Activated CD4-positive, alpha-beta T cell treated with anti-CD3 and anti-CD28 coated beads for 36 hours (primary cell): ENCODE measurements at regions not wholly inside any gene's neighbourhood (a gene's known extent, or its start where the extent isn't known, plus 50 kb on each side); places are given as distances from the start of the nearest gene placed in this dataset.

Experiments
- ATAC-seq: fragments of 200-7000 bp; cut with Tn5 transposase; one replicate; pipeline ENCODE4 v1.10.0; 2021; ENCODE audit warnings: mild to moderate bottlenecking, moderate library complexity
- CTCF ChIA-PET: fragments of 350-600 bp; sonication (Branson Sonifier 250); formaldehyde crosslinking; loops from one replicate; lab custom pipeline; 2021; ENCODE audit warnings: antibody characterized with exemption; lab: Charles Lee
- POLR2A ChIA-PET: fragments of 350-600 bp; sonication (Branson Sonifier 250); formaldehyde crosslinking; loops from one replicate; lab custom pipeline; 2021; ENCODE audit warnings: antibody characterized with exemption, inconsistent platforms; lab: Charles Lee
- DNase-seq: peaks from one replicate; pipeline ENCODE4 v3.0.0-alpha.2; 2020
- H3K27ac Mint-ChIP-seq: one replicate; pipeline ENCODE4 v1.8.0; 2021; ENCODE audit warnings: mixed read lengths
- H3K27me3 Mint-ChIP-seq: one replicate; pipeline ENCODE4 v1.8.0; 2021; ENCODE audit warnings: mixed read lengths
- H3K36me3 Mint-ChIP-seq: one replicate; pipeline ENCODE4 v1.8.0; 2021; ENCODE audit warnings: low read depth, mixed read lengths
- H3K4me1 Mint-ChIP-seq: one replicate; pipeline ENCODE4 v1.8.0; 2021; ENCODE audit warnings: mixed read lengths
- H3K4me3 Mint-ChIP-seq: one replicate; pipeline ENCODE4 v1.8.0; 2021; ENCODE audit warnings: mild to moderate bottlenecking, moderate library complexity, mixed read lengths
- H3K9me3 Mint-ChIP-seq: one replicate; pipeline ENCODE4 v1.8.0; 2021; ENCODE audit warnings: low read depth, mixed read lengths
- intact Hi-C, 2 experiments: fragments of 100-400 bp; cut with DNase I in 1 of 2; cut with micrococcal nuclease in 1 of 2; formaldehyde crosslinking; loops; one replicate each; pipeline versions ENCODE4 v1.14.2 to v1.15.1; 2022 to 2024; cut with DNase I, micrococcal nuclease

DNA sequence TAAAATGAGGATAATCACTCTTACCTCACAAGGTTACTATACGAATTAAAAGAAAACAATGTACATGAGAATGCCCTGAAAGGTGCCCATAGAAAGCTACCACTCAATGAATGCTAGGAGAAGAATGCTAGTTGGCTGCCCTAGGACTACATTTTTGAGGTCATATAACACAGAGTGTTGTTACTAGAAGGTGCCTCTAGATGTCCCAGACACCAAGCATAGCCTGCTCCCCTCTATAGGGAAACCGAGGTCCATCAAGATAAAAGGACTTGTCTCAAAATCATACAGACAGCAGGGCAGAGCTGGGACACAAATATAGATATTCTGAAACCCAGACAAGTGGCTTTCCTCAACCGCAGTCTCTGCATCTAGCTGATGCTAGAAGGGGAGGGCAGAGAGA lies 147.0 kb upstream of the ARHGEF9 start:
- no peak overlapping the region for H3K27ac Mint-ChIP-seq
- peaks cover 4% of the 10 kb centered on the region for H3K9me3 Mint-ChIP-seq
- no peak overlapping the region for H3K4me3 Mint-ChIP-seq
- CTCF ChIA-PET: no interaction called here
- H3K27me3 Mint-ChIP-seq: no peaks in the 10 kb centered on the region
- POLR2A ChIA-PET: no interaction called here
- intact Hi-C loops: no loop called here
- no peak for DNase-seq
- H3K4me1 Mint-ChIP-seq: no peaks in the 10 kb centered on the region
- no peaks in the 10 kb centered on the region for H3K36me3 Mint-ChIP-seq
- ATAC-seq: no peak

DNA sequence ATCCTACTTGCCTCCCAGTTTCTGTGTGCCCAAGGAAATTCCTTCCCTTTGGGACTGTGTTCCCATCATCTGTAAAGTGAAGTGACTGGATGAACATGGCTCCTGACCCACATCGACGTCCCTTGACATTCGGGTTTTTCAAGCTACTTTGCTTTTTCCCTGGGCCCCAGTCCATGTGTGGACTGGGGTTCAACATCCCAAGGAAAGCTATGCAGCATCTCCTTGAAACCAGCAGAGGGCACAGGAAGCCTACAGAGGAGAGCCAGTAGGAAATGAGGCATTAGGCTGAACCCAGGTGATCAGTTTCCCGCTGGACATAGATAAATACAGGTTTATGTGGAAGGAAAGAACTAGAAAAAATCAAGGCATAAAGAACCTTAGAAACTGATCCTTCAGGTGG lies 145.1 kb upstream of the ARHGEF9 start:
- ChIA-PET CTCF (no interaction called here), POLR2A (no interaction called here)
- intact Hi-C loops: no loop called here
- Mint-ChIP-seq H3K4me3 (no peak overlapping the region), H3K4me1 (no peaks in the 10 kb centered on the region), H3K9me3 (peaks cover 1% of the 10 kb centered on the region), H3K36me3 (no peaks in the 10 kb centered on the region), H3K27me3 (no peaks in the 10 kb centered on the region), H3K27ac (no peak overlapping the region)
- no peak for ATAC-seq
- DNase-seq: no peak

DNA sequence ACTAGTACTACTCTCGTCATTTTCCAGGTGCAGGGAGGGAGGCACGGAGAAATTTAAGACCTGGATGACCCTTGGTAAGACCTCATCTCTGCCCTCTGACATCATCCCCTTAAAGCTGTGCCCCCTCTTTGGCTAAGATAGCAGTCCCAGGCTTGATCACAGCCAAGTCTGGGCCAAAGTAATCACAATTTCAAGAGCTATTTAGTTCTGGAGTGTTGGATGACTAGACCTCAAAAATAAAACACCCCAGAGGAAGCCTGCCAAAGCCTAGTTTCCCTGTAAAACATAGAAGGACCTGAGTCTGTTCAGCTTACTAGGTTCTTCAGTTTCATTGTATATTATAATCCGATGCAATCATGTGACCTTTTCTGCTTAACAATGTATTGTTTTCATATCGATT lies 144.6 kb upstream of the ARHGEF9 start:
- no peak overlapping the region for H3K27ac Mint-ChIP-seq
- H3K4me3 Mint-ChIP-seq: no peak overlapping the region
- CTCF ChIA-PET: no interaction called here
- peaks cover 1% of the 10 kb centered on the region for H3K9me3 Mint-ChIP-seq
- ATAC-seq (no peak), DNase-seq (no peak)
- POLR2A ChIA-PET: no interaction called here
- H3K4me1 Mint-ChIP-seq: no peaks in the 10 kb centered on the region
- no peaks in the 10 kb centered on the region for H3K36me3 Mint-ChIP-seq
- intact Hi-C loops: no loop called here
- no peaks in the 10 kb centered on the region for H3K27me3 Mint-ChIP-seq

DNA sequence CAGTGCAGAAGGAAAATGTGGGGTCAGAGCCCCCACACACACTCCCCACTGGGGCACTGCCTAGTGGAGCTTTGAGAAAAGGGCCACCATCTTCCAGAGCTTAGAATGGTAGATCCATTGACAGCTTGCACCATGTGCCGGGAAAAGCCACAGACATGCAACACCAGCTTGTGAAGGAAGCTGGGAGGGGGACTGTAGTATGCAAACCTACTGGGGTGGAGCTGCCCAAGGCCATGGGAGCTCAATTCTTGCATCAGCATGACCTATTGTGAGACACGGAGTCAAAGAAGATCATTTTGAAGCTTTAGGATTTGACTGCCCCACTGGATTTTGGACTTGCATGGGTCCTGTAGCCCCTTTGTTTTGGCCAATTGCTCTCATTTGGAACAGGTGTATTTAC lies 142.8 kb upstream of the ARHGEF9 start:
- no peaks in the 10 kb centered on the region for H3K4me1 Mint-ChIP-seq
- peaks cover 1% of the 10 kb centered on the region for H3K9me3 Mint-ChIP-seq
- intact Hi-C loops: no loop called here
- H3K27ac Mint-ChIP-seq: no peak overlapping the region
- ChIA-PET POLR2A (no interaction called here), CTCF (no interaction called here)
- no peaks in the 10 kb centered on the region for H3K36me3 Mint-ChIP-seq
- H3K27me3 Mint-ChIP-seq: no peaks in the 10 kb centered on the region
- ATAC-seq: no peak
- no peak overlapping the region for H3K4me3 Mint-ChIP-seq
- no peak for DNase-seq

DNA sequence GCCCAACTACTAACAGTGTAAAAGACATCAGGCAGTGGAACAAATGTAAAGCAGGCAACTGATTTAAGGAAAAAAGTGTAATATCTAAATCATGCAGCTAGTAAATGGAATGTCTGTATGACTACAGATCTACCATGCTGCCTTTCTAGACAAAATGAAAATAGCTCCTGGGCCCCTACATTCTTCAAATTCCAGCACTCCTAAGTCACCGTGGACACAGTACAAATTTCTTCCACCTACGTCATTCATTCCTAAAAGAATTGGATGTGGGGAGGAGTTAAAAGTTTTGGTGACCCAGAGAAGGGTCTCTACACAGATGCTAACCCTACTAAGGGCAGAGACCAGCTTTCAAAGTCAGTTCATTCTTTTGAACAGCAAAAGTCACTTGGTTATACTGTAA lies 137.2 kb upstream of the ARHGEF9 start:
- Mint-ChIP-seq H3K27me3 (no peaks in the 10 kb centered on the region), H3K4me3 (no peak overlapping the region), H3K4me1 (no peaks in the 10 kb centered on the region), H3K27ac (no peak overlapping the region), H3K9me3 (peaks cover 5% of the 10 kb centered on the region), H3K36me3 (no peaks in the 10 kb centered on the region)
- intact Hi-C loops: no loop called here
- CTCF ChIA-PET: no interaction called here
- POLR2A ChIA-PET: no interaction called here
- no peak for ATAC-seq
- DNase-seq: no peak

DNA sequence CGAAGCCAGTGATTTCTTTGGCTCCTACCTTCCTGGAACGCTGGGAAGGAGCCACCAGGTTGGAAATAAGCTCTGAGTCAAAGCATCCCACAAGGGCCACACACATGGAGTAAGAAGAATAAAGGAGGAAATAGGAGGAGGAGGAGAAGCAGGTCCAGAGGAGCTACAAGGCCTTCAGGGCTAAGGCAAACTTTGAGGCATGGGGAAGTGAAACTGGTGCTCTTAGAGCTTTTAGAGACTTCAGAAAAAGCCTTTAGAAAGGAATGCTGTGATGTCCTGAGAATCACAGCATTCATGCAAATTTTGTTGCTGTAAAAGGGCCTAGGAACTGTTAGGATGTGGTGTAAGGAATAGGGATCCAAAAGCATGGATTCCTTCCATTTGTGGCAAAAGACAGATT lies 135.9 kb upstream of the ARHGEF9 start:
- DNase-seq: no peak
- ChIA-PET POLR2A (no interaction called here), CTCF (no interaction called here)
- H3K27ac Mint-ChIP-seq: no peak overlapping the region
- no peaks in the 10 kb centered on the region for H3K4me1 Mint-ChIP-seq
- no peaks in the 10 kb centered on the region for H3K36me3 Mint-ChIP-seq
- no peak for ATAC-seq
- intact Hi-C loops: no loop called here
- H3K4me3 Mint-ChIP-seq: no peak overlapping the region
- H3K27me3 Mint-ChIP-seq: no peaks in the 10 kb centered on the region
- H3K9me3 Mint-ChIP-seq: peaks cover 5% of the 10 kb centered on the region

DNA sequence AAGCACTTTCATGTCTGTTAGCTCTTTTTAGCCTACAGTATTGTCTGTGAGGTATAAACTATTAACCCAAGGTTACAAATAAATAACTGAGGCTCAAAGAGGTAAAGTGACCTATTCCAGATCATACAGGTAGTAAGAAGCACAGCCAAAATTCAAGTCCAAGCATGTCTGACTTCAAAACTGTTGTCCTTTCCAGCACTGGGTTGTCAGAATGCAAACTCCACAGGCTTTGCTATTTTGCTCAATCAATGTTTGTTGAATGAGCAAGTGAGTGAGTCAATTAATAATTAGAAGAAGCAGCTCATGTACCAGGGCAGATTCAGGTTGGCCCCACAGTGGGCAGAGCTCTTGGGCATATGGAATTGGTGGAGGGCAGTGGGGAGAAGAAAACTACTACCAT lies 134.1 kb upstream of the ARHGEF9 start:
- POLR2A ChIA-PET: no interaction called here
- H3K9me3 Mint-ChIP-seq: peaks cover 5% of the 10 kb centered on the region
- intact Hi-C loops: no loop called here
- H3K4me3 Mint-ChIP-seq: no peak overlapping the region
- CTCF ChIA-PET: no interaction called here
- no peak for DNase-seq
- no peaks in the 10 kb centered on the region for H3K36me3 Mint-ChIP-seq
- no peaks in the 10 kb centered on the region for H3K27me3 Mint-ChIP-seq
- no peaks in the 10 kb centered on the region for H3K4me1 Mint-ChIP-seq
- no peak overlapping the region for H3K27ac Mint-ChIP-seq
- no peak for ATAC-seq

DNA sequence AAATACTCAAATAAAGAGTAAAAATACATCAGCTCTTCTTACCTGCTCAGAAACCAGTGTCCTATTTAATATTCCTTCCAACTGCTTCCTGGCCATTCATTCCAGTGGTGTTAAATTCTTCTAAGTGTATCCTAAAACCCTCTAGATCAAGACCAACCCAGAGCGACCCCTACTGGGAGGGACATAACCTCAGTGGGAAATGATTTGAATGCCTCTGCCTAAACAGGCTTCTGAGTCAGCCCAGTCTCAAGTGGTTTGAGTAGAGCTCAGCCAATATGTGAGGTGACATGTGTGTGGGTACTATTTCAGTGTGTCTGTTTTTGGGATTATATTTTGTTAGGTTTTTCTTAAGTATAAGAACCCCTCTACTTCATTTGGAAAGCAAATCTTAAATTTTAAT lies 133.6 kb upstream of the ARHGEF9 start:
- no peak for ATAC-seq
- Mint-ChIP-seq H3K27ac (no peak overlapping the region), H3K36me3 (no peaks in the 10 kb centered on the region), H3K4me3 (no peak overlapping the region), H3K4me1 (no peaks in the 10 kb centered on the region), H3K27me3 (no peaks in the 10 kb centered on the region), H3K9me3 (peaks cover 5% of the 10 kb centered on the region)
- intact Hi-C loops: no loop called here
- DNase-seq: no peak
- ChIA-PET POLR2A (no interaction called here), CTCF (interaction anchor here (0.7 kb wide), 1 partner anchor 306 kb away, joined by 3 read pairs; no protein-coding TSS in a partner anchor)

DNA sequence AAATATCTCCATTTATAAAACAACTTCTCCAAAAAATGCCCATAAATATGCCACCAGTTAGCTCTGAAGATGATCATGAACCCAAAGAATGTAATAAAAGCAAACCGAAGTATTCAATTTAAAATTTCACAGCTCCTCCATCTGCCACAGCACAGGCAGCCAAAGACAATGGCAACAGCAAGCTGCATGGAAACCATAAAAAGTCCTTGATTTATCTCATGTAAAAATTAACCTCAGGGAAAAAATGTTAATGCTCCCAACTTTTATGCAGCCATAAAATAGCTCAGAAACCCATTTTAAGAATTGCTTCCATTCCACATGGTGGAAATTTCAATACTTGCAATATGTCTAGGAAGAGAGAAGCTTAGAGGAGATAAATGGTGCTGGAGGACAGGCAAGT lies 132.3 kb upstream of the ARHGEF9 start:
- intact Hi-C loops: no loop called here
- Mint-ChIP-seq H3K4me3 (no peak overlapping the region), H3K27me3 (no peaks in the 10 kb centered on the region), H3K27ac (no peak overlapping the region), H3K9me3 (peaks cover 3% of the 10 kb centered on the region), H3K36me3 (no peaks in the 10 kb centered on the region), H3K4me1 (no peaks in the 10 kb centered on the region)
- DNase-seq: no peak
- CTCF ChIA-PET: interaction anchor here (0.6 kb wide), 1 partner anchor 44 kb away, joined by 3 read pairs; no protein-coding TSS in a partner anchor
- POLR2A ChIA-PET: no interaction called here
- no peak for ATAC-seq

DNA sequence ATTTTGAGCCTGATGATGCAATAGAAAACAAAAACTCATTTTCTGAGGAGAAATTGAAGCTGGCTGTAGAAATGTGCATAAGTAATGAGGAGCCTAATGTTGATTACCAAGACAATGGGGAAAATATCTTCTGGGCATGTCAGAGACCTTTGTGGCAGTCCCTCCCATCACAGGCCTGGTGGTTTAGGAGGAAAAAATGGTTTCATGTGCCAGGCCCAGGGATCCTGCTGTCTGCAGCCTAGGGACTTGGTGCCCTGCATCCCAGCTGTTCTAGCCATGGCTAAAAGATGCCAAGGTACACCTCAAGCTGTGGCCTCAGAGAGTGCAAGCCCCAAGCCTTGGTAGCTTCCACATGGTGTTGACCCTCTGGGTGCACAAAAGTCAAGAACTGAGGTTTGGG lies 128.7 kb upstream of the ARHGEF9 start:
- intact Hi-C loops: no loop called here
- DNase-seq (no peak), ATAC-seq (no peak)
- Mint-ChIP-seq H3K36me3 (no peaks in the 10 kb centered on the region), H3K4me1 (no peaks in the 10 kb centered on the region), H3K9me3 (peaks cover 2% of the 10 kb centered on the region), H3K4me3 (no peak overlapping the region), H3K27me3 (no peaks in the 10 kb centered on the region), H3K27ac (no peak overlapping the region)
- ChIA-PET CTCF (no interaction called here), POLR2A (no interaction called here)

DNA sequence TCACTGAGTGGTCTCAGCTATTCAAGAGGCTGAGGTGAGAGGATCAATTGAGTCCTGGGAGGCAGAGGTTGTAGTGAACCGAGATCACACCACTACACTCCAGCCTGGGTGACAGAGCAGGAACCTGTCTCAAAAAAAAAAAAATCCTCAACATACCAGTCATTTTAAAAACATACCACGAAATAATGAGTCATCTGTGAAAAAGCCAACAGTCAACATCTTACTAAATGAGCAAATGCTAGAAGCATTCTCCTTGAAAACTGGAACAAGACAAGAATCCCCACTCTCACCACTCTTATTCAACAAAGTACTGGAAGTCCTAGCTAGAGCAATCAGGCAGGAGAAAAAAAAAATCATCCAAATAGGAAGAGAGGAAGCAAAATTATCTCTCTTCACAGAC lies 104.0 kb upstream of the ARHGEF9 start:
- ATAC-seq (no peak), DNase-seq (no peak)
- CTCF ChIA-PET: interaction anchor here (0.6 kb wide), 1 partner anchor 482 kb away, joined by 3 read pairs; no protein-coding TSS in a partner anchor
- H3K4me3 Mint-ChIP-seq: no peak overlapping the region
- H3K27me3 Mint-ChIP-seq: no peaks in the 10 kb centered on the region
- intact Hi-C loops: no loop called here
- no peaks in the 10 kb centered on the region for H3K36me3 Mint-ChIP-seq
- H3K4me1 Mint-ChIP-seq: no peaks in the 10 kb centered on the region
- no peak overlapping the region for H3K27ac Mint-ChIP-seq
- POLR2A ChIA-PET: no interaction called here
- H3K9me3 Mint-ChIP-seq: peaks cover 25% of the 10 kb centered on the region

DNA sequence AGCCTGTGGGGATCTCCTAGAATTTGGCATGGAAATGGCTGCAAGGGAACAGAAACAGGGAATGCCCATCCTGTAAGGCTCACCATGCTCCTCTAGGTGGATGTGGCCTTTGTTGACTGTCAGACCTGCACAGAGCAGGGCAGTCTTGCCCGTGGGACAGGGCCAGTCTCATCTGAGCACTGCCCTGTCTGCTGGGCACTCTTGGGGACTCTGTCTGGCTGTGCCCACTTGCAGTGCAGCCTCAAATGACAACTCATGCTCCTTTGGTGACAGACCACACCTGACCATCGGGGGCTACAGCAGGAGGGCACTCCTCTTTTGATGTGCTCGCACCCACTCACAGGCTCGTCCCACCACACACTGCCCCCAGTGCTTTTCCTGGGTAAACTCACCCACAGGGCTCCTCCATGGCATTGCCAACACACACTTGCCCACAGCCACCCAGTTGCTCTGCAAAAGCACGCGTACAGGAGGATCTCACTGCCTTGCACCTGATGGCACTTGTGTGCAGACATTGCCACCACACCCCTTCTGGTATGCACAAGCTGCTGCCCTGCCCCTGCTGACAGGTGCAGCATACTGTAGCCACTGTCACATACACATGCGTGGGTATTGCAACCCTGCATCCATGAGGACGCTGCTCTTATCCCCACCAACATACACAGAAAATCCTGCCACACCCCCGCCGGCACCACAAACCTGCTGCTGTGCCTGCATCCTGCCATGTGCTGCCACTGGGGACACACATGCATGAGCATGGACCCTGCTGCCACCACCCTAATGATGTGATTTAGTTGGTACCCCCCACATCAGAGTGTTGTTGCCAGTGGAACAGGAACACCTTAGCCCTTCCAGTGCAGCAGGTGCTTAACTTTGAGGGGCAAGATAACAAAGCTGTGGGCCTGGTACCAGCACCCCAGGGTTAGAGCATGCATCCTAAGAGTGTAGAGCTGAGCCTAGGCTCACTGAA lies 100.1 kb upstream of the ARHGEF9 start:
- no peak overlapping the region for H3K4me3 Mint-ChIP-seq

More for the DNA sequence above, 100.1 kb upstream of the ARHGEF9 start:
- peaks cover 16% of the 10 kb centered on the region for H3K9me3 Mint-ChIP-seq
- H3K27ac Mint-ChIP-seq: no peak overlapping the region
- H3K4me1 Mint-ChIP-seq: no peaks in the 10 kb centered on the region
- H3K27me3 Mint-ChIP-seq: no peaks in the 10 kb centered on the region
- intact Hi-C loops: no loop called here
- no peaks in the 10 kb centered on the region for H3K36me3 Mint-ChIP-seq
- POLR2A ChIA-PET: no interaction called here
- CTCF ChIA-PET: no interaction called here
- ATAC-seq: no peak
- DNase-seq: no peak
